D341Med (cell line): ENCODE measurements at regions not wholly inside any gene's neighbourhood (a gene's known extent, or its start where the extent isn't known, plus 50 kb on each side); places are given as distances from the start of the nearest gene placed in this dataset.
A peak's percentile ranks its signal among the peaks of the same experiment; 100 is the strongest.

Experiments used
- DNase-seq: peaks from one replicate; pipeline ENCODE4 v3.0.0; 2012; ENCODE audit warnings: low spot score

GRCh38 chr13:99642006-99642405 lies 140.7 kb downstream of the TM9SF2 start:
- DNase-seq: no peak

DNA sequence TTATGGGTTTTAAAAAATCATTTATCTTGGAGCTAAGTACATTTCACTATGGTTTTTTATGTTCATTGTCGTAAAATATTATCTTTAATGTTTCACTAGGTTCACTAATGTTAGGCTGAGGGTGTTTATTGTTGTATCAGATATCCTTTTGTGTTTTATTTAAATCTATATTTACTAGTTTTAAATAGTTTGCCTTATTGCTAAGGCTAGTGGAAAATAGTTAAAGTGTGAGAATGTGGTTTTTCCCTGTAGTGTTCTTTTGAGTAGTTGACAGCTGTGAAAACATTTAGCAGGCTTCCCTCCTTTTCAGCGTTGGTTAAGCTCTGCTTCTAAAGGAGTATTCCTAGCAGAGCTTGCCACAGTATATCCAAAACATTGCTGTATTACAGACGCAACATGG lies 139.0 kb downstream of the TM9SF2 start:
- DNase-seq: no peak

DNA sequence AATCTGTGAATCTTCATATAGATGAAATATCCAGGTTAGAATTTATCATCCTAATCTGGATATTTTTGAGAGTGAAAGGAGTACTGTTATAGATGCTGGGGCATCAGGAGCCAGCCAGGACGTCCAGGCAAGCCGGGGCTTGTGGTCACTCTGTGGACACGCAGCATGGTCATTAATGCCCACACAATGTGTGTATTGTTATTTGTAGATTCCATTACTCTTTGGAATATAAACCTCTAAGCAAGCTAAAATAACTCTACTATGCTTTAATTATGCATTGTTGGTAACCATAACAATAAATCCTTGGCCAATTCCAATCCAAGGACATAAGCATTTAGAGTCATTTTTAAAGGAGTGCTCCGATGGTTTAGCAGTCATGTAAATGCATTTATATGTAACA lies 137.9 kb downstream of the TM9SF2 start:
- no peak for DNase-seq

GRCh38 chr13:99636728-99637353 lies 135.6 kb downstream of the TM9SF2 start:
- no peak for DNase-seq

GRCh38 chr13:99636306-99636705 lies 135.0 kb downstream of the TM9SF2 start:
- no peak for DNase-seq

- no peak for DNase-seq
Measured at GRCh38 chr13:99634672-99635071, 133.4 kb downstream of the TM9SF2 start.

GRCh38 chr13:99630269-99630898 lies 129.1 kb downstream of the TM9SF2 start:
- DNase-seq: no peak

DNA sequence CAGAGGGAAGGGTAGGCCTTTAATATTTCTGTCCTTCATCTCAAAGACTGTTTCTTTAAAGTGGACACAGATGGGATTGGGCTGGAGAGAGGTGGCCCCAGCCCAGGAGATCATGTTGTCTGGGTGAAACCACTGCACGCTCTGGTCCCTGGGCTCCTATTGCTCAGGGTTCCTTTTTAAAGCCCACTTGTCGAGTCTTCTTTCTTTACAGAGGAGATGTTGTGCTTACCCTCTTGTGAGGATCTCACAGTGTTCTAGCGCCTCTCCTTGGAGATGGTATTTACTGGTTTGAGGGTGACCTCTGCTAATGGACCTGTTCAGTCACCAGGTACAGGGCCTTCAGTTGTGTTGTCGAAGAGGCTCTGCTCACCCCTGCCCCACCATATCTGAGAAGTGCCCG lies 128.4 kb downstream of the TM9SF2 start:
- DNase-seq: no peak

GRCh38 chr13:99628442-99628841 lies 127.2 kb downstream of the TM9SF2 start:
- no peak for DNase-seq

GRCh38 chr13:99626461-99627082 lies 125.3 kb downstream of the TM9SF2 start:
- DNase-seq: no peak

DNA sequence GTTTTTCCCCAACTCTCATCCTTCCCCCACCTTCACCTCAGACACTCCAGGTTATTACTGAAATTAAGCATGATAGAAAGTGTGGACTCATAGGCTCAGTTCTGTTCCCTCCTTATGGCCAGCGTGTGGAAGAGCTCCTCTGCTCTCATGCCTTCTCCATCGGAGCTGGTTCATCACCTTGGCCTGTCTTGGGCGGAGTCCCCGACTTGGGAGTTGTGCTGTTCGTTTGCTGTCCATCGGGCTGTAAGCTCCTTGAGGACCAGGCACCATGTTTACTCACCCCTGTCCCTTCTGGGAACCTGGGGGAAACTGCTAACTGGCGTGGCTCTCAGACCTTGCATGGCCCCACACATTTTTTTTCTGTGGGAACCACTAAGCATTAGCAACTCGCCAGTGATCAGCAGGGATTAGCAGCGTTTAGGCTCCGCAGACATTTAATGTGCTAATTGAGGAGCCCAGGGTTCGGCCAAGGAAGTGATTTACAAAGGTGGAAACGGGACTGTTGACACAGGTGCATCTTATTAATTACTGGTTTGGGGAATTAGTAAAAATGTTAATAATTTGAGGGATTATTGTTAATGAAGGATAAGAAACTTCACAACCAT lies 123.8 kb downstream of the TM9SF2 start:
- DNase-seq: peak; percentile 48

GRCh38 chr13:99620806-99621205 lies 119.5 kb downstream of the TM9SF2 start:
- DNase-seq: no peak

DNA sequence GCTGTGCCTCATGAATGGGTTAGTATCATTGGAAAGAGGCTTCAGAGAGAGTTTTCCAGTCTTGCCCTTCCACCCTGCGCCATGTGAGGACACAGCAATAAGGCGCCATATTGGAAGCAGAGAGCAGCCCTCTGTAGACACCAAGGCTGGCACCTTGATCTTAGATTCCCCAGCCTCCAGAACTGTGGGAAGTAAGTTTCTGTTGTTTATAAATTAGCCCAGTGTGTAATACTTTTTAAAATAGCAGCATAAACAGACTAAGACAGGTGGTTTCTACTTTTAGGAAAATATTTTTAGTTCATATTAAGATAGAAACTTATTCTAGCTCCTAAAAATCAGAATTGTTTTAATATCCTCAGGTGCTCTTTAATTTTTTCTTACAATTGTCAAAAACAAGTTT lies 117.9 kb downstream of the TM9SF2 start:
- no peak for DNase-seq

DNA sequence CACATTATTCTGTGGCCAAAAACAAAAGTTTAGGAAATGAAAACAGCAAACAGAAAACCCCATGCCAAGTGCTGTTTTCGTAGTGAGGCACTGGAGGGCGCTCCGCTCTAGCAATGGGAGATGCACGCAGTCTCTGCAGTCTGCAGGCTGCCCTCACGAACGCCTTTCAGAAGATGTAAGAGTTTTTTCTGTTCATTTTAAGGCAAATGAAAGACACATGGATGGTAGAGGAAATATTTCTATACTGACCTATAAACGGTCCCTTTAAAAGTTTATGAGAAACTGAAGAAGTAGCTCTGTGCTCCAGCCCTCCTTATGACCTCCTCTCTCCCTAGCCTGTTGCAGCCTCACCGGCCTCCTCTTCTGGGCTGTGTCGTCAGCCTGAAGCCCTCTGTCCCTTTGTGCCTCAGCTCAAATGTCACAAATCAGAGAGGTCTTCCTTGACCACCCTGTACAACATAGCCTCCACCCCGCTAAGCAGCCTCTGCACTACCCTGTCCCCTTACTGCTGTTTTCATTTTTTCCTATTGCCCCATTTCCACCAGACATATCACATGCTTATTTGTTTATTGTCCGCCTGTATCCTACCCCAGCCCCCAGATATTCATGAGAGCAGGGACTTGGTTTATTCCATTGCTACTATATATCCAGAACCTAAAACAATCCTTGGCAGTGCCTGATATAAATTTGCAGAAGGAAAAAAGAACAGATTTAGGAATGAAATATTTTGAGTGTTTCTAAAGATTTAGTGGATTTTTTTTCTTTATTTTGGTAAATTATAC lies 116.4 kb downstream of the TM9SF2 start:
- DNase-seq: peak; percentile 66

- DNase-seq: peak; percentile 69
Measured at GRCh38 chr13:99614465-99614885, 113.2 kb downstream of the TM9SF2 start.
